Spinal cord (tissue), 9 donors: ENCODE measurements at regions not wholly inside any gene's neighbourhood (a gene's known extent, or its start where the extent isn't known, plus 50 kb on each side); places are given as distances from the start of the nearest gene placed in this dataset.
"Not testable (repeated sequence)": the region's sequence is repeated elsewhere in the genome, so short reads cannot be mapped to it uniquely, and the experiment has no call there.

ENCODE experiments used
- DNase-seq, 6 donors: peaks; one replicate each; pipeline versions ENCODE4 v3.0.0 to v3.0.0-alpha.2; 2013 to 2015; ENCODE audit warnings: low spot score in 6 of 6, low read depth in 4 of 6
- H3K27ac ChIP-seq: one replicate; pipeline ENCODE4 v1.5.1; 2013; ENCODE audit warnings: low read depth, low read length, control low read depth
- H3K27me3 ChIP-seq: one replicate; pipeline ENCODE4 v1.6.1; 2013; ENCODE audit warnings: low read length; ENCODE audit not compliant: control insufficient read depth, insufficient read depth
- H3K36me3 ChIP-seq: one replicate; pipeline ENCODE4 v1.6.1; 2013; ENCODE audit warnings: low read length; ENCODE audit not compliant: control insufficient read depth, insufficient read depth
- H3K4me1 ChIP-seq: one replicate; pipeline ENCODE4 v1.6.1; 2013; ENCODE audit warnings: low read length; ENCODE audit not compliant: control insufficient read depth, insufficient read depth
- H3K4me3 ChIP-seq: one replicate; pipeline ENCODE4 v1.5.1; 2013; ENCODE audit warnings: low read depth, low read length, control low read depth
- H3K9me3 ChIP-seq: one replicate; pipeline ENCODE4 v1.6.1; 2013; ENCODE audit warnings: low read length; ENCODE audit not compliant: control insufficient read depth, insufficient read depth
- WGBS: methylation state at CpG from one replicate; pipeline ENCODE4 v1.1.5; 2013; ENCODE audit warnings: missing lambda C conversion rate; ENCODE audit not compliant: insufficient coverage; 5-methylcytosine and 5-hydroxymethylcytosine counted together
- donor health status: healthy.

DNA sequence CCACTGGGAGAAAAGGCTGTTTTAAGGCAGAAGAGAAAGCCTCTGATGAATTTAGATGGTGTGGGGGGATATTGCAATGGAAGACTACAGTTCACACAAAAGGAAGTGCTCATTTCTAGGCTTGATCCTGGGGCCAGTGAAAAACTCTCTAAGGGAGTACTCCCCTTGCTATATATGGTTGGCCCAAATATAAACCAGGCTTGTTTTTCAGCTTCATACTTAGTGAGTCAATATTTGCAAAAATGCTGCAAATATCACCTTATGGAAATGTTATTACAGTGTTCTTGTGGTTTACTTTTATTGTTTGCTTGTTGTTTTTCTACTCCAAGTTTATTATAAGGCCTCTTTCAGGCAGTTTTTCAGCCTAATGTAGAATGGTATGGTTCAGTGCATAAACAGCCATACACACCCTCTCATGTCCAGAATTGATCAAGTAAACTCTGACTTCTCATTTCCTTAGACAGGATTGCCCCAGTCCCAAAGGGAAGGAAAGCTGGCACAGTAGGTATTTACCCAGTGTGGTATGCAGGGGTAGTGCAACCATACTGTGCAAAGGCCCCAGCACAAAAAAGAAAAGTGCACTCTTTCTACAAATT is 115.1 kb downstream of the FEM1C start:
- no peak for DNase-seq
- Histone ChIP-seq H3K27ac (no peak overlapping the region), H3K4me1 (no peaks in the 10 kb centered on the region)

DNA sequence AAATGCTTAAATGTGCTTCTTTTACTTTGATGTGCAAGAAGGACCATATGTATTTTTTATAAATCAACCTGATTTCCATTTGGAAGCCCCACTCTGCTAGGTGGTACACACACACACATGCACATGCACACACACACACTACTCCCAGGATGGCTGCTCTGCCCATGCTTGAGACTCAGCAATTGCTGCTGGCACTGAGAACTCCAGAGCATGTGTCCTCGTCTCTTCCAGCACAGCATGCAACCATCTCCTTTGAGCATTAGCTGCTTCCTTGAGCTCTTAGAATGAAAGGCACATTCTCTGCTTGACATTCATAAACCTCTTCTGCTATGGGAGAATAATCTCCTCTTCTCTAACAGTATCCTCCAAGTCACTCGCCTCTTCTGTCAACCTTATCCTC is 115.9 kb downstream of the FEM1C start:
- Histone ChIP-seq H3K4me3 (no peak overlapping the region), H3K27ac (no peak overlapping the region), H3K9me3 (no peaks in the 10 kb centered on the region), H3K4me1 (no peaks in the 10 kb centered on the region), H3K27me3 (no peaks in the 10 kb centered on the region), H3K36me3 (no peaks in the 10 kb centered on the region)
- peak in 1 of 6 donors; percentile 11 for DNase-seq
- WGBS = 29% methylated on average over 1 of the region's 2 CpGs

More for the DNA sequence above, 115.1 kb downstream of the FEM1C start:
- Histone ChIP-seq H3K4me3 (no peak overlapping the region), H3K9me3 (no peaks in the 10 kb centered on the region), H3K36me3 (no peaks in the 10 kb centered on the region), H3K27me3 (no peaks in the 10 kb centered on the region)

DNA sequence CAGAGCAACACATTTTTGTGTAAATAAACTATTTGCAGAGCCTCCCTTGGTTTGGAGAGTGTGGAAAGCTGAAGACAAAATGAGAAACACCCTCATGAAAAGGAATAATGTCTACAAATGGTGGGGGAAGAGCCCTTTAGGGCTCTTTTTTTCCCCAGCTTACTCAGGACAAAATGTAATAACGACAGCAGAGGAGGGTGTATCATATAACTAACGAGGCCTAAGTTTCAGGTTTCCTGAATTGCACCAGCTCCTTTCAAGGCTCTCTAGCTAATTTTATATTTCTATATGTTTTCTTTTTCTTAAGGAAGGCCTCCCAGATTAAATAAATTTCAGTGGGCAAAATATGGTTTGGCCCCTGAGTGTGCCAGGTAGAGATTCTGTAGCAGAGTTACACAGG is 116.3 kb downstream of the FEM1C start:
- Histone ChIP-seq H3K4me1 (no peaks in the 10 kb centered on the region), H3K27ac (no peak overlapping the region), H3K27me3 (no peaks in the 10 kb centered on the region), H3K9me3 (no peaks in the 10 kb centered on the region), H3K4me3 (no peak overlapping the region), H3K36me3 (no peaks in the 10 kb centered on the region)
- no peak for DNase-seq
- no CpG with 5 or more reads among the region's 2 CpGs for WGBS

DNA sequence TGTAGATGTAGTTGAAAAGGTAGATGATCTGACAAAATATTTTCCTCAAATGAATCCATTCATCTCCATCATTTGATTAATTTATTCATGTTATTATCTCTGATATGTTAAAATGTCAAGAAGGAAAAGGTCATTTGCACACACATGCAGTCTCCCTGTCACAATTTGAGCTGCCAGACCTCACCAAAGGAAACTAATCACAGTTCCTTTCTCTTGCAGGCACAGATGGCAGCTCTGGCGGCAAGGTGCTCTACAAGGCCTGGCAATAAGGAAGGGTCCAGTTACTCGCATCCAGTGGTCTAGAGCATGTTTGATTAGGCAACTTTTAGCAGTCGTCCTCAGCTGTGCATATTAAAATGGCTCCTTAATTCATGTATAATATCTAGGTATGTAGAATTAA is 120.1 kb downstream of the FEM1C start:
- WGBS = 100% methylated on average over 1 of the region's 3 CpGs
- H3K27ac ChIP-seq = no peak overlapping the region

DNA sequence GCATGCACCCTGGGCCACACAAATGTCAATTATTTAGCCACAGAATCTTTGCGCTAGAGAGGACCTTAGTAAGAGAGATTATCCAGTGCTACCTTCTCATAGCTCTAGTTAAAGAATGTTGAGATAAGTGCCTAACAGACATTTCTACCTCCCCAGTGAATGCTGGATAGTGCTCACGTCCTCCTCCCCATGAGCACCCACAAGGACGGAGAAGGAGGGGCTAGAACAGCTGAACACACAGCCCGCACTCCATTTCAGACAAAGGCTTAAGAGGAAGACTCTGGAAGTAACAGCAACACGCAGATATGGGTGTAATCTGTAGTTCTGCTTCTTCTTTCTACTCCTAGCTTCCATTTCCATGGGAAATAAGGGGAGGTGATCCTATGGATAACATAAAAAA is 120.5 kb downstream of the FEM1C start:
- no CpG with 5 or more reads among the region's 5 CpGs for WGBS
- Histone ChIP-seq H3K9me3 (no peaks in the 10 kb centered on the region), H3K27me3 (no peaks in the 10 kb centered on the region), H3K4me1 (no peaks in the 10 kb centered on the region), H3K36me3 (no peaks in the 10 kb centered on the region), H3K27ac (no peak overlapping the region), H3K4me3 (no peak overlapping the region)
- no peak for DNase-seq

More for the DNA sequence above, 120.1 kb downstream of the FEM1C start:
- no peaks in the 10 kb centered on the region for H3K4me1 ChIP-seq
- no peaks in the 10 kb centered on the region for H3K9me3 ChIP-seq
- no peak for DNase-seq
- no peak overlapping the region for H3K4me3 ChIP-seq
- no peaks in the 10 kb centered on the region for H3K36me3 ChIP-seq
- H3K27me3 ChIP-seq = no peaks in the 10 kb centered on the region

DNA sequence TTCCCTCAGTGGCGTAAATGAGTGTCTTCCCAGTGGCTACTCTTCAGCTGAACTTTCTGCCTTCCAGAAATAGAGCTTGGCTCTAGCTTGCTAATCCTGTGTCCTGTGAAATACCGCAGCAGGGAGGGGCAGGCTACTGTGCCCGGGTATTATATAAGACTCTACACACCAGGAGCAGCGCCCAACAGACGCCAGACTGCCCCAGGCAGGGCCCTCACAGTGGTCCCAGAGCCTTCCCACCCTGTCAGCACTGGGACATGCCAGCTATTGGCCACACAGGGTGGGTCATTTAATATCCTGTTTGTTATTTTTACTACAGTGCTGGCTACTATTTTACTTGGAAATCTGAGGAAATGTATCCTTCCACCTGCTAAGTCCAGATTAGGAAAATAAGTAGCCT is 121.0 kb downstream of the FEM1C start:
- 68% methylated on average over 2 of the region's 5 CpGs for WGBS
- H3K4me1 ChIP-seq = no peaks in the 10 kb centered on the region
- H3K27me3 ChIP-seq = no peaks in the 10 kb centered on the region
- no peak overlapping the region for H3K4me3 ChIP-seq
- no peak overlapping the region for H3K27ac ChIP-seq
- no peaks in the 10 kb centered on the region for H3K36me3 ChIP-seq
- no peaks in the 10 kb centered on the region for H3K9me3 ChIP-seq
- DNase-seq = peak in 1 of 6 donors; percentile 21

DNA sequence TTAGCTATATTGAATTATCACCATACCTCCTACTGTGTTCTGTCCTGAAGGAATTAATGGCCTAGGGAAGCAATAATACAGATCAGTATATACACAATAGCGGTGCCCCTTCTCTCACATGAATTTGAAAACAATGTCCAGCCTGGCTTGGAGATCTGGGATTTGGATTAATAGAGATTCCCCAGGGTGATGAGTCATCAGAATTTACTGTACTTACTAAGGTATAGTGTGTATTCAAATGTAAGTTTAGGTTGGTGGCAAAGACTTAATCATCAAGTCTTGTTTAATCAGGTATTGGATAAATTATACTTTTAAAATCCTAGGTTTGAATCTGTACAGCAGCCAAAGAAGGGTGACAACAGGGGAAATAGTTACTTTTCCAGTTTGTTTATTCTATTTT is 121.5 kb downstream of the FEM1C start:
- no peak for DNase-seq
- H3K27me3 ChIP-seq = no peaks in the 10 kb centered on the region
- H3K36me3 ChIP-seq = no peaks in the 10 kb centered on the region
- no peaks in the 10 kb centered on the region for H3K9me3 ChIP-seq
- H3K27ac ChIP-seq = no peak overlapping the region
- no peaks in the 10 kb centered on the region for H3K4me1 ChIP-seq
- no peak overlapping the region for H3K4me3 ChIP-seq
- no CpG with 5 or more reads among the region's 1 CpG for WGBS

DNA sequence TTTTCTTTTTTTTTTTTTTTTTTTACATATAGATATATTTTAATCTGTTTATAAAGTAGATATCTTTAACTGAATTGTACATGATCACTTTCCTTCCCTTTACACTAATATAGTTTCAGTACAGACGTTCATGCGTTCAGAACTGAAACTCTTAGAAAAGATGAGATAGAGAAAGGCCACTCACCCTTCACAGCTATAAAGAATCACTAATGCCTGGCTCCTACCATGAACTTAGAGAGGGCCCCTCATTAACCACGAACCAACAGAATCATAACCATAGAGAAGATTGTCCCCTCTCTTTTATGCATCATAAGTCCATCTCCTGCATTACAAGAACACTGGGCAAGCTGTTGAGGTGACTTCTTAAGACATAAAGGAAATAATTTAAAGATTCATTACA is 123.8 kb downstream of the FEM1C start:
- not testable (repeated sequence) for H3K27me3 ChIP-seq, H3K9me3 ChIP-seq, H3K4me1 ChIP-seq, H3K27ac ChIP-seq, DNase-seq, H3K36me3 ChIP-seq, H3K4me3 ChIP-seq
- WGBS = no CpG with 5 or more reads among the region's 3 CpGs

DNA sequence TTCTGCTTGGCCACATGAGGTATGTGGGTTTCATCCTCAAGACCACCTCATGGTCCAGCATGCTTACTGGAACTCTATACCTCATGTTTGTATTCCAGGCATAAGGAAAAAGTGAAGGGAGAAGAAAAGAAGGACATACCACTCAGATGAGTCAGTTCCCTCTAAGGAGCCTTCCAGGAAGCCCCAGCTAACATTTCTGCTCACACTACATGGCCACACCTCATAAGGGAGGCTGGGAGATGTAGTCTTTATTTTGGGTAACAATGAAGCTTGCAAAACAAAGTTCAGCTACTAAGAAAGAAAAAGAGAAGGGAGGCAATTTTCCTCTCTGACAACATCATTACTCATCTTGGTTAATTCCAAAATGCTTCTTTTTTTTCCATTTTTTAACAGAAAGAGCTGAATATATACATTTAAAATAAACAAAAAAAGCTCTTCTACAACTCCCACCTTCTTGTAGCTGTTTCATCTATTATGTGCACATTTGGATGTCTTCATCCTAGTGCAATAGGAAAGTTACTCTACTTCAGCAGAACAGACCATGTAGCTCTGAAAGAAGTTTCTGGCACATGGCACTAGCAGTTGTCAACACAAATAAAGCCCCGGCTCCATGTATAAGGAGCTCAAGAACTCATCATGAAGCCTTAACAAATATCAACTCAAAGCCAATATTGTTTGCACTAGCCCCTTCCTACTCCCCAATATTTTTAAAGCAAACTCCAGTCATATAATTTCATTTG is 123.6 kb upstream of the CCDC112 start:
- WGBS = 88% methylated on average over 1 of the region's 1 CpG
- no peaks in the 10 kb centered on the region for H3K27me3 ChIP-seq
- no peaks in the 10 kb centered on the region for H3K4me1 ChIP-seq
- DNase-seq = no peak
- no peaks in the 10 kb centered on the region for H3K9me3 ChIP-seq
- no peak overlapping the region for H3K4me3 ChIP-seq
- no peaks in the 10 kb centered on the region for H3K36me3 ChIP-seq
- no peak overlapping the region for H3K27ac ChIP-seq

DNA sequence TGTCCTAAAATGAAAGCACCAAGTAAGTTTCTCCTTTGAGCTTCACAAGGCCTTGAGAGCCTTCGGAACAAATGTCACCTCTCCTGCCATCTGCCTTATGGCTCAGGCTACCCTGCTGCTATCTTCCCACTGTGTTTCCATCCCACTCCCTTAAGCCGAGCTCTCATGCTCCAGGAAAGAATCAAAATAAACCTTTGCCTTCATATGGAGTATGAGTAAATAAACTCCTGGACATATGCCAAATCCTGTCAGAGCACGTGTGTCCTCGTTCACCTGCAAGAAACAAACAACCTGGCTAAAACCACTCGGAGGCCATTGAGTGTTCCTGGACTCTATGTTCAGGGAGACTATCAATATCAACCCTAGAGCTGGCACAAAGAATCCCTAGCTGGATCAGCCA is 122.3 kb upstream of the CCDC112 start:
- no peak overlapping the region for H3K27ac ChIP-seq
- no peaks in the 10 kb centered on the region for H3K4me1 ChIP-seq
- WGBS = 74% methylated on average over 4 of the region's 5 CpGs
- H3K9me3 ChIP-seq = no peaks in the 10 kb centered on the region
- H3K4me3 ChIP-seq = no peak overlapping the region
- no peaks in the 10 kb centered on the region for H3K36me3 ChIP-seq
- DNase-seq = no peak
- H3K27me3 ChIP-seq = no peaks in the 10 kb centered on the region
